ENCODE measurements at regions not wholly inside any gene's neighbourhood (a gene's known extent, or its start where the extent isn't known, plus 50 kb on each side); places are given as distances from the start of the nearest gene placed in this dataset.

- H3K27ac ChIP-seq (replicated peaks): no peak overlapping the region
- no peaks in the 10 kb centered on the region for H3K27me3 ChIP-seq (ENCODE audit: insufficient read depth, poor library complexity, severe bottlenecking)
- TF ChIP-seq, protein P1, sequence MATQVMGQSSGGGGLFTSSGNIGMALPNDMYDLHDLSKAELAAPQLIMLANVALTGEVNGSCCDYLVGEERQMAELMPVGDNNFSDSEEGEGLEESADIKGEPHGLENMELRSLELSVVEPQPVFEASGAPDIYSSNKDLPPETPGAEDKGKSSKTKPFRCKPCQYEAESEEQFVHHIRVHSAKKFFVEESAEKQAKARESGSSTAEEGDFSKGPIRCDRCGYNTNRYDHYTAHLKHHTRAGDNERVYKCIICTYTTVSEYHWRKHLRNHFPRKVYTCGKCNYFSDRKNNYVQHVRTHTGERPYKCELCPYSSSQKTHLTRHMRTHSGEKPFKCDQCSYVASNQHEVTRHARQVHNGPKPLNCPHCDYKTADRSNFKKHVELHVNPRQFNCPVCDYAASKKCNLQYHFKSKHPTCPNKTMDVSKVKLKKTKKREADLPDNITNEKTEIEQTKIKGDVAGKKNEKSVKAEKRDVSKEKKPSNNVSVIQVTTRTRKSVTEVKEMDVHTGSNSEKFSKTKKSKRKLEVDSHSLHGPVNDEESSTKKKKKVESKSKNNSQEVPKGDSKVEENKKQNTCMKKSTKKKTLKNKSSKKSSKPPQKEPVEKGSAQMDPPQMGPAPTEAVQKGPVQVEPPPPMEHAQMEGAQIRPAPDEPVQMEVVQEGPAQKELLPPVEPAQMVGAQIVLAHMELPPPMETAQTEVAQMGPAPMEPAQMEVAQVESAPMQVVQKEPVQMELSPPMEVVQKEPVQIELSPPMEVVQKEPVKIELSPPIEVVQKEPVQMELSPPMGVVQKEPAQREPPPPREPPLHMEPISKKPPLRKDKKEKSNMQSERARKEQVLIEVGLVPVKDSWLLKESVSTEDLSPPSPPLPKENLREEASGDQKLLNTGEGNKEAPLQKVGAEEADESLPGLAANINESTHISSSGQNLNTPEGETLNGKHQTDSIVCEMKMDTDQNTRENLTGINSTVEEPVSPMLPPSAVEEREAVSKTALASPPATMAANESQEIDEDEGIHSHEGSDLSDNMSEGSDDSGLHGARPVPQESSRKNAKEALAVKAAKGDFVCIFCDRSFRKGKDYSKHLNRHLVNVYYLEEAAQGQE (IDR thresholded peaks at IDR 0.05; ENCODE audit: insufficient replicate concordance, low read depth): no peak
- no peak for TF ChIP-seq SPI1 (IDR thresholded peaks at IDR 0.05; ENCODE audit: borderline replicate concordance, low read depth)
- TF ChIP-seq GABPA (IDR thresholded peaks at IDR 0.05; ENCODE audit: low read depth): no peak
- TF ChIP-seq POLR2AphosphoS5 (IDR thresholded peaks at IDR 0.05; ENCODE audit: low read depth): no peak
- no peak for TF ChIP-seq CTCF (IDR thresholded peaks at IDR 0.05; ENCODE audit: insufficient read depth, low read length)
- DNase-seq (ENCODE audit: low read depth in 1 of 2, low spot score in 1 of 2): no peak
- H3K4me3 ChIP-seq (replicated peaks; ENCODE audit: insufficient read depth, low read length): no peak overlapping the region
Measured at GRCh38 chr15:62264196-62264595, 99.1 kb upstream of the C2CD4B start.

- DNase-seq (ENCODE audit: low read depth in 1 of 2, low spot score in 1 of 2): no peak
Measured at GRCh38 chr15:62269504-62269903, 104.4 kb upstream of the C2CD4B start.

GRCh38 chr15:62270216-62270921, 105.3 kb upstream of the C2CD4B start:
- TF ChIP-seq, protein P1 (IDR thresholded peaks at IDR 0.05; ENCODE audit: insufficient replicate concordance, low read depth): no peak
- TF ChIP-seq SPI1 (IDR thresholded peaks at IDR 0.05; ENCODE audit: borderline replicate concordance, low read depth) (no peak), POLR2AphosphoS5 (IDR thresholded peaks at IDR 0.05; ENCODE audit: low read depth) (no peak), CTCF (IDR thresholded peaks at IDR 0.05; ENCODE audit: insufficient read depth, low read length) (no peak), GABPA (IDR thresholded peaks at IDR 0.05; ENCODE audit: low read depth) (no peak)
- no peak overlapping the region for H3K27ac ChIP-seq (replicated peaks)
- H3K27me3 ChIP-seq (ENCODE audit: insufficient read depth, poor library complexity, severe bottlenecking): no peaks in the 10 kb centered on the region
- DNase-seq (ENCODE audit: low read depth in 1 of 2, low spot score in 1 of 2): no peak
- H3K4me3 ChIP-seq (replicated peaks; ENCODE audit: insufficient read depth, low read length): no peak overlapping the region

More at GRCh38 chr15:62269504-62269903, 104.4 kb upstream of the C2CD4B start:
- no peak overlapping the region for H3K27ac ChIP-seq (replicated peaks)
- TF ChIP-seq SPI1 (IDR thresholded peaks at IDR 0.05; ENCODE audit: borderline replicate concordance, low read depth) (no peak), CTCF (IDR thresholded peaks at IDR 0.05; ENCODE audit: insufficient read depth, low read length) (no peak), POLR2AphosphoS5 (IDR thresholded peaks at IDR 0.05; ENCODE audit: low read depth) (no peak), GABPA (IDR thresholded peaks at IDR 0.05; ENCODE audit: low read depth) (no peak)
- TF ChIP-seq, protein P1 (IDR thresholded peaks at IDR 0.05; ENCODE audit: insufficient replicate concordance, low read depth): no peak
- no peaks in the 10 kb centered on the region for H3K27me3 ChIP-seq (ENCODE audit: insufficient read depth, poor library complexity, severe bottlenecking)
- H3K4me3 ChIP-seq (replicated peaks; ENCODE audit: insufficient read depth, low read length): no peak overlapping the region
